HEK293T (cell line): ENCODE measurements at regions not wholly inside any gene's neighbourhood (a gene's known extent, or its start where the extent isn't known, plus 50 kb on each side); places are given as distances from the start of the nearest gene placed in this dataset.

Experiments
- CTCF ChIA-PET: fragments of 350-600 bp; formaldehyde crosslinking; extraction: SDS; loops from one replicate; lab custom pipeline; 2021; ENCODE audit warnings: antibody characterized with exemption, inconsistent platforms; lab: Yijun Ruan, JAX
- POLR2A ChIA-PET: fragments of 350-600 bp; formaldehyde crosslinking; extraction: SDS; loops from one replicate; lab custom pipeline; 2020; ENCODE audit warnings: antibody characterized with exemption, inconsistent platforms; lab: Yijun Ruan, JAX
- DNase-seq: peaks from one replicate; pipeline ENCODE4 v3.0.0; 2012; ENCODE audit warnings: mixed read lengths; ENCODE audit errors: extremely low spot score
- ARNT ChIP-seq: fragments of 450-650 bp; IDR thresholded peaks from 2 replicates; pipeline ENCODE4 v1.6.1; 2017; ENCODE audit warnings: mild to moderate bottlenecking
- BHLHE40 ChIP-seq: fragments of 450-650 bp; IDR thresholded peaks from 2 replicates; pipeline ENCODE4 v1.6.1; 2016; ENCODE audit warnings: mild to moderate bottlenecking, moderate library complexity, borderline replicate concordance
- CTBP1 ChIP-seq: fragments of 450-650 bp; IDR thresholded peaks from 2 replicates; pipeline ENCODE4 v1.6.1; 2016; ENCODE audit warnings: borderline replicate concordance
- ELF4 ChIP-seq: fragments of 450-650 bp; IDR thresholded peaks from 2 replicates; pipeline ENCODE4 v1.6.1; 2017; ENCODE audit warnings: antibody characterized with exemption
- FOXA1 ChIP-seq: fragments of 450-650 bp; IDR thresholded peaks from 2 replicates; pipeline ENCODE4 v1.6.1; 2016; ENCODE audit warnings: mild to moderate bottlenecking
- FOXK2 ChIP-seq: fragments of 450-650 bp; IDR thresholded peaks from 2 replicates; pipeline ENCODE4 v1.6.1; 2016; ENCODE audit warnings: mild to moderate bottlenecking
- FOXM1 ChIP-seq: fragments of 450-650 bp; IDR thresholded peaks from 2 replicates; pipeline ENCODE4 v1.6.1; 2017; ENCODE audit warnings: mild to moderate bottlenecking, borderline replicate concordance
- HDGF ChIP-seq: fragments of 450-650 bp; IDR thresholded peaks from 2 replicates; pipeline ENCODE4 v1.6.1; 2017; ENCODE audit warnings: antibody characterized with exemption, borderline replicate concordance
- L3MBTL2 ChIP-seq: fragments of 450-650 bp; conservative IDR thresholded peaks from 2 replicates; pipeline ENCODE4 v1.6.1; 2016; ENCODE audit warnings: mild to moderate bottlenecking
- LEF1 ChIP-seq: fragments of 450-650 bp; IDR thresholded peaks from 2 replicates; pipeline ENCODE4 v1.6.1; 2017; ENCODE audit warnings: mild to moderate bottlenecking, borderline replicate concordance
- NFRKB ChIP-seq: fragments of 450-650 bp; IDR thresholded peaks from 2 replicates; pipeline ENCODE4 v1.6.1; 2016; ENCODE audit warnings: mild to moderate bottlenecking, moderate library complexity
- PKNOX1 ChIP-seq: fragments of 450-650 bp; IDR thresholded peaks from 2 replicates; pipeline ENCODE4 v1.6.1; 2016
- SP1 ChIP-seq: fragments of 450-650 bp; IDR thresholded peaks from 2 replicates; pipeline ENCODE4 v1.6.1; 2017
- SUZ12 ChIP-seq: fragments of 450-650 bp; IDR thresholded peaks from 2 replicates; pipeline ENCODE4 v1.6.1; 2016; ENCODE audit warnings: mild to moderate bottlenecking
- TARDBP ChIP-seq: fragments of 450-650 bp; IDR thresholded peaks from 2 replicates; pipeline ENCODE4 v1.6.1; 2016
- ZNF384 ChIP-seq: fragments of 450-650 bp; IDR thresholded peaks from 2 replicates; pipeline ENCODE4 v1.6.1; 2016

- TF ChIP-seq ELF4 (no peak), HDGF (no peak), PKNOX1 (no peak)
- ChIA-PET POLR2A (no interaction called here), CTCF (no interaction called here)
- DNase-seq: no peak
Measured at GRCh38 chr18:56326336-56327072, 311.9 kb downstream of the TXNL1 start.

- DNase-seq: no peak
- no peak for TF ChIP-seq TARDBP
- no peak for TF ChIP-seq FOXM1
- TF ChIP-seq ARNT: no peak
- no peak for TF ChIP-seq CTBP1
- no peak for TF ChIP-seq SUZ12
- no peak for TF ChIP-seq NFRKB
- TF ChIP-seq FOXK2: no peak
- TF ChIP-seq SP1: no peak
- TF ChIP-seq L3MBTL2: no peak
- TF ChIP-seq LEF1: no peak
- TF ChIP-seq BHLHE40: no peak
- no peak for TF ChIP-seq PKNOX1
- TF ChIP-seq FOXA1: no peak
- TF ChIP-seq HDGF: no peak
- TF ChIP-seq ELF4: no peak
- no peak for TF ChIP-seq ZNF384
- ChIA-PET CTCF (no interaction called here), POLR2A (no interaction called here)
Measured at GRCh38 chr18:56323673-56324072, 314.7 kb downstream of the TXNL1 start.

GRCh38 chr18:56322406-56322805 lies 316.0 kb downstream of the TXNL1 start:
- TF ChIP-seq NFRKB (no peak), LEF1 (no peak), HDGF (no peak), ARNT (no peak), SP1 (no peak), FOXA1 (no peak), ZNF384 (no peak), FOXK2 (no peak)
- POLR2A ChIA-PET: no interaction called here

GRCh38 chr18:56321470-56321869 lies 316.9 kb downstream of the TXNL1 start:
- ChIA-PET POLR2A (no interaction called here), CTCF (no interaction called here)
- no peak for DNase-seq
- TF ChIP-seq SP1 (no peak), L3MBTL2 (no peak), PKNOX1 (no peak), FOXM1 (no peak), FOXK2 (no peak), CTBP1 (no peak), SUZ12 (no peak), FOXA1 (no peak), LEF1 (no peak), ELF4 (no peak), BHLHE40 (no peak), HDGF (no peak)

More at GRCh38 chr18:56322406-56322805, 316.0 kb downstream of the TXNL1 start:
- CTCF ChIA-PET: no interaction called here
- DNase-seq: no peak

- DNase-seq: no peak
- TF ChIP-seq PKNOX1: no peak
- no peak for TF ChIP-seq SUZ12
- no peak for TF ChIP-seq NFRKB
- TF ChIP-seq FOXA1: no peak
- no peak for TF ChIP-seq ELF4
- TF ChIP-seq ARNT: no peak
- no peak for TF ChIP-seq FOXK2
- no peak for TF ChIP-seq LEF1
- no peak for TF ChIP-seq FOXM1
- no peak for TF ChIP-seq TARDBP
- TF ChIP-seq L3MBTL2: no peak
- no peak for TF ChIP-seq ZNF384
- TF ChIP-seq SP1: no peak
- no peak for TF ChIP-seq BHLHE40
- TF ChIP-seq CTBP1: no peak
- no peak for TF ChIP-seq HDGF
- CTCF ChIA-PET: no interaction called here
- POLR2A ChIA-PET: no interaction called here
Measured at GRCh38 chr18:56319953-56320352, 318.4 kb downstream of the TXNL1 start.

GRCh38 chr18:56316727-56317126 lies 321.7 kb downstream of the TXNL1 start:
- no peak for TF ChIP-seq ELF4
- ChIA-PET CTCF (interaction anchor here (0.9 kb wide), 1 partner anchor 1082 kb away, joined by 3 read pairs; no protein-coding TSS in a partner anchor), POLR2A (no interaction called here)
- no peak for DNase-seq
